H1 (cell line): ENCODE measurements at regions not wholly inside any gene's neighbourhood (a gene's known extent, or its start where the extent isn't known, plus 50 kb on each side); places are given as distances from the start of the nearest gene placed in this dataset.

Experiments used
- CTCF ChIA-PET: fragments of 300-600 bp; sonication (Branson Sonifier 250); formaldehyde crosslinking; loops from one replicate; lab custom pipeline; 2021; ENCODE audit not compliant: partially characterized antibody; lab: Charles Lee
- POLR2A ChIA-PET: fragments of 300-600 bp; sonication (Branson Sonifier 250); formaldehyde crosslinking; loops from one replicate; lab custom pipeline; 2021; ENCODE audit warnings: inconsistent platforms; ENCODE audit not compliant: partially characterized antibody; lab: Charles Lee
- DNase-seq, 2 experiments: peaks; one replicate each; pipeline versions ENCODE4 v3.0.0 to v3.0.0-alpha.2; 2010 to 2022; ENCODE audit warnings: low spot score in 2 of 2, low read depth in 1 of 2, mixed read lengths in 1 of 2
- FAIRE-seq: peaks from 2 replicates; lab custom pipeline; 2011; peaks lifted over from hg19 to GRCh38; lab: Jason Lieb, UNC
- H2AFZ ChIP-seq: 2 replicates; pipeline ENCODE4 v1.8.1; 2012; ENCODE audit warnings: low read length, inconsistent platforms
- H2AK5ac ChIP-seq: 2 replicates; pipeline ENCODE4 v1.6.1; 2013; ENCODE audit warnings: low read depth, low read length
- H2BK120ac ChIP-seq: replicated peaks from 2 replicates; pipeline ENCODE3; 2013; ENCODE audit warnings: low read depth, low read length, inconsistent platforms
- H2BK12ac ChIP-seq: 2 replicates; pipeline ENCODE4 v1.6.1; 2013; ENCODE audit warnings: low read depth, low read length
- H2BK15ac ChIP-seq: 2 replicates; pipeline ENCODE4 v1.6.1; 2013; ENCODE audit warnings: low read length
- H2BK20ac ChIP-seq: 2 replicates; pipeline ENCODE4 v1.6.1; 2013; ENCODE audit warnings: low read length
- H2BK5ac ChIP-seq: 2 replicates; pipeline ENCODE4 v1.6.1; 2013; ENCODE audit warnings: low read depth, low read length
- H3K14ac ChIP-seq: 2 replicates; pipeline ENCODE4 v1.6.1; 2013; ENCODE audit warnings: inconsistent platforms; ENCODE audit not compliant: insufficient read length
- H3K18ac ChIP-seq: 2 replicates; pipeline ENCODE4 v1.6.1; 2013; ENCODE audit warnings: low read length; ENCODE audit errors: extremely low read depth
- H3K23ac ChIP-seq: 2 replicates; pipeline ENCODE4 v1.6.1; 2013; ENCODE audit warnings: inconsistent platforms; ENCODE audit not compliant: insufficient read length
- H3K23me2 ChIP-seq: 2 replicates; pipeline ENCODE4 v1.6.1; 2013; ENCODE audit warnings: low read depth, low read length
- H3K27ac ChIP-seq: 2 replicates; pipeline ENCODE4 v1.6.1; 2011; ENCODE audit warnings: low read depth, low read length, inconsistent platforms
- H3K27me3 ChIP-seq, 4 experiments: replicated peaks in 1 of 4; 1 replicate in 1 of 4; 2 replicates in 3 of 4; pipeline versions ENCODE4 v1.6.1 to v1.8.1; 2011 to 2013; ENCODE audit warnings: low read length in 3 of 4, mild to moderate bottlenecking in 3 of 4, inconsistent platforms in 2 of 4, mixed read lengths in 2 of 4, moderate library complexity in 1 of 4; ENCODE audit not compliant: control insufficient read depth in 3 of 4, insufficient read depth in 3 of 4; ENCODE audit errors: extremely low read depth in 1 of 4
- H3K36me3 ChIP-seq, 4 experiments: 2 replicates each; pipeline versions ENCODE4 v1.6.1 to v1.8.1; 2011 to 2013; ENCODE audit warnings: mild to moderate bottlenecking in 4 of 4, low read length in 3 of 4, moderate library complexity in 2 of 4, control low read depth in 1 of 4, inconsistent platforms in 1 of 4; ENCODE audit not compliant: insufficient read depth in 4 of 4, control insufficient read depth in 2 of 4
- H3K4ac ChIP-seq: replicated peaks from 2 replicates; pipeline ENCODE3; 2013; ENCODE audit warnings: low read length, low read depth, mixed read lengths, inconsistent platforms; ENCODE audit not compliant: insufficient read length
- H3K4me1 ChIP-seq, 4 experiments: replicated peaks in 1 of 4; 1 replicate in 1 of 4; 2 replicates in 3 of 4; pipeline versions ENCODE4 v1.6.1 to v1.8.1; 2011 to 2013; ENCODE audit warnings: low read length in 3 of 4, inconsistent platforms in 2 of 4, mixed read lengths in 1 of 4; ENCODE audit not compliant: insufficient read depth in 4 of 4, control insufficient read depth in 3 of 4
- H3K4me2 ChIP-seq, 2 experiments: 2 replicates each; pipeline versions ENCODE4 v1.6.1 to v1.8.1; 2011 to 2013; ENCODE audit warnings: low read depth in 2 of 2, low read length in 2 of 2, control low read depth in 1 of 2, inconsistent platforms in 1 of 2, mild to moderate bottlenecking in 1 of 2; ENCODE audit not compliant: insufficient read depth in 1 of 2
- H3K4me3 ChIP-seq, 4 experiments: fragments of 200-600, 300-600 bp in 1 of 4; sonication (generic), shearing (Covaris generic), sonication (Bioruptor Twin) in 1 of 4; 2 replicates each; pipeline versions ENCODE4 v1.5.1 to v1.8.1; 2011 to 2016; ENCODE audit warnings: low read length in 4 of 4, low read depth in 3 of 4, control low read depth in 2 of 4, inconsistent platforms in 2 of 4, mild to moderate bottlenecking in 2 of 4, mixed read lengths in 1 of 4, moderate library complexity in 1 of 4; ENCODE audit not compliant: insufficient read depth in 2 of 4; ENCODE audit errors: extremely low read depth in 1 of 4
- H3K56ac ChIP-seq: replicated peaks from 2 replicates; pipeline ENCODE3; 2013; ENCODE audit warnings: low read depth, mild to moderate bottlenecking, mixed read lengths, low read length, inconsistent platforms; ENCODE audit not compliant: insufficient read length
- H3K79me1 ChIP-seq: 2 replicates; pipeline ENCODE4 v1.6.1; 2013; ENCODE audit warnings: low read depth, low read length, control low read depth
- H3K79me2 ChIP-seq, 2 experiments: 2 replicates each; pipeline versions ENCODE4 v1.6.1 to v1.8.1; 2012 to 2013; ENCODE audit warnings: low read length in 2 of 2, mild to moderate bottlenecking in 2 of 2, inconsistent platforms in 1 of 2; ENCODE audit not compliant: insufficient read depth in 2 of 2, control insufficient read depth in 1 of 2
- H3K9ac ChIP-seq, 4 experiments: replicated peaks in 1 of 4; 1 replicate in 1 of 4; 2 replicates in 3 of 4; pipeline versions ENCODE4 v1.6.1 to v1.8.1; 2011 to 2013; ENCODE audit warnings: low read depth in 3 of 4, low read length in 3 of 4, control low read depth in 2 of 4, mild to moderate bottlenecking in 2 of 4, moderate library complexity in 2 of 4, inconsistent platforms in 1 of 4; ENCODE audit errors: extremely low read depth in 1 of 4
- H3K9me3 ChIP-seq, 2 experiments: 2 replicates each; pipeline versions ENCODE4 v1.6.1 to v1.8.1; 2012 to 2013; ENCODE audit warnings: mild to moderate bottlenecking in 2 of 2, moderate library complexity in 2 of 2, control low read depth in 1 of 2, inconsistent platforms in 1 of 2, low read depth in 1 of 2, low read length in 1 of 2, mixed read lengths in 1 of 2; ENCODE audit not compliant: insufficient read depth in 2 of 2
- H4K20me1 ChIP-seq, 2 experiments: replicated peaks in 1 of 2; 2 replicates each; pipeline versions ENCODE3 to v1.8.1; 2011 to 2013; ENCODE audit warnings: inconsistent platforms in 2 of 2, low read length in 2 of 2, mild to moderate bottlenecking in 1 of 2; ENCODE audit not compliant: insufficient read depth in 2 of 2, control insufficient read depth in 1 of 2
- H4K5ac ChIP-seq: 2 replicates; pipeline ENCODE4 v1.6.1; 2013; ENCODE audit warnings: low read length, low read depth, mixed read lengths, inconsistent platforms; ENCODE audit not compliant: insufficient read length
- H4K8ac ChIP-seq: 2 replicates; pipeline ENCODE4 v1.8.0; 2013; ENCODE audit warnings: mild to moderate bottlenecking, moderate library complexity, low read length, inconsistent platforms; ENCODE audit not compliant: insufficient read depth; ENCODE audit errors: extremely low read depth
- H4K91ac ChIP-seq: replicated peaks from 2 replicates; pipeline ENCODE3; 2013; ENCODE audit warnings: low read length, mixed read lengths, inconsistent platforms; ENCODE audit not compliant: insufficient read length
- BCL11A ChIP-seq, 2 experiments: IDR thresholded peaks; one replicate each; pipeline ENCODE4 v1.6.1; 2011; ENCODE audit warnings: low read depth in 2 of 2, low read length in 2 of 2, mild to moderate bottlenecking in 2 of 2
- CHD2 ChIP-seq: IDR thresholded peaks from 2 replicates; pipeline ENCODE4 v1.6.1; 2012; ENCODE audit warnings: low read length, improper control_type of control experiment
- CTCF ChIP-seq, 3 experiments: IDR thresholded peaks; 1 replicate in 2 of 3; 2 replicates in 1 of 3; pipeline versions ENCODE4 v1.5.1 to v1.6.1; 2011; ENCODE audit warnings: low read length in 3 of 3, mild to moderate bottlenecking in 3 of 3, inconsistent platforms in 2 of 3, low read depth in 1 of 3, moderate library complexity in 1 of 3; ENCODE audit not compliant: insufficient read depth in 1 of 3; ENCODE audit errors: control extremely low read depth in 1 of 3
- HDAC2 ChIP-seq, 2 experiments: fragments of 300-600 bp in 1 of 2; sonication (generic) in 1 of 2; IDR thresholded peaks; 2 replicates each; pipeline ENCODE4 v1.6.1; 2011 to 2012; ENCODE audit warnings: low read depth in 2 of 2, low read length in 2 of 2, mild to moderate bottlenecking in 2 of 2, moderate library complexity in 2 of 2, borderline replicate concordance in 1 of 2, inconsistent platforms in 1 of 2
- KDM1A ChIP-seq: fragments of 200-600, 300-600 bp; sonication (generic); IDR thresholded peaks from 2 replicates; pipeline ENCODE4 v1.7.1; 2016; ENCODE audit warnings: mild to moderate bottlenecking, low read length, borderline replicate concordance
- POLR2AphosphoS5 ChIP-seq: IDR thresholded peaks from 2 replicates; pipeline ENCODE4 v1.6.1; 2011; ENCODE audit warnings: low read depth, low read length
- RNF2 ChIP-seq: fragments of 200-900, 300-1000 bp; sonication (generic); IDR thresholded peaks from 2 replicates; pipeline ENCODE4 v1.7.1; 2016; ENCODE audit warnings: borderline replicate concordance, low read depth, mild to moderate bottlenecking, antibody characterized with exemption, low read length; ENCODE audit not compliant: poor library complexity, severe bottlenecking; ENCODE audit errors: missing control alignments
- TCF12 ChIP-seq: IDR thresholded peaks from 2 replicates; pipeline ENCODE4 v1.6.1; 2011; ENCODE audit warnings: low read depth, mild to moderate bottlenecking, low read length
- TEAD4 ChIP-seq: IDR thresholded peaks from 2 replicates; pipeline ENCODE4 v1.6.1; 2012; ENCODE audit warnings: low read depth, low read length, inconsistent platforms, mixed read lengths
- WGBS, 2 experiments: shearing (Covaris generic) in 1 of 2; methylation state at CpG; one replicate each; pipeline versions ENCODE4 v1.1.6 to v1.1.7; 2013 to 2015; ENCODE audit warnings: low lambda C conversion rate in 2 of 2, mixed read lengths in 2 of 2, inconsistent platforms in 1 of 2, low coverage in 1 of 2, missing lambda C conversion rate in 1 of 2; ENCODE audit not compliant: insufficient replicate concordance in 2 of 2, insufficient coverage in 1 of 2, insufficient read length in 1 of 2; ENCODE audit errors: extremely low coverage in 1 of 2, missing lambda C conversion rate in 1 of 2; 5-methylcytosine and 5-hydroxymethylcytosine counted together

- H3K79me1 ChIP-seq: no peaks in the 10 kb centered on the region
- WGBS, 2 experiments: 8% methylated on average over 6 of the region's 6 CpGs; no CpG with 5 or more reads in 1 of the 2 experiments
- no peak overlapping the region for H3K9ac ChIP-seq
- FAIRE-seq (peak; percentile 98), DNase-seq (peak in 1 of 2 experiments; percentile 75)
- no peak overlapping the region for H3K23ac ChIP-seq
- ChIA-PET POLR2A (no interaction called here), CTCF (interaction anchor here (0.9 kb wide), 1 partner anchor 26 kb away, joined by 3 read pairs; no protein-coding TSS in a partner anchor)
- no peak overlapping the region for H4K8ac ChIP-seq
- no peaks in the 10 kb centered on the region for H3K9me3 ChIP-seq
- peak overlapping the region; percentile 29 to 51; a peak in 3 of 4 replicates for H3K4me2 ChIP-seq
- no peak overlapping the region for H3K14ac ChIP-seq
- H3K36me3 ChIP-seq: 0 out of 8 replicates have a peak, but pooled peaks cover 0 to under 1% (median 0%) of the 10 kb centered on the region in 4 experiments
- H2BK15ac ChIP-seq: no peak overlapping the region
- H3K79me2 ChIP-seq: no peaks in the 10 kb centered on the region
- no peak overlapping the region for H2BK5ac ChIP-seq
- H3K4me3 ChIP-seq: peak overlapping the region in 1 of 4 experiments; percentile 40; a peak in 2 of 8 replicates
- no peak overlapping the region for H2AK5ac ChIP-seq
- no peak overlapping the region for H4K91ac ChIP-seq
- H3K18ac ChIP-seq: no peak overlapping the region
- no peak overlapping the region for H3K4ac ChIP-seq
- H4K20me1 ChIP-seq: peaks cover 0 to 1% of the 10 kb centered on the region in 2 experiments
- H3K56ac ChIP-seq: no peak overlapping the region
- H3K27me3 ChIP-seq: peaks cover 13 to 68% (median 43%) of the 10 kb centered on the region in 4 experiments
- H2BK120ac ChIP-seq: no peak overlapping the region
- H2BK12ac ChIP-seq: no peak overlapping the region; the same call in 1 of the 2 replicates
- H3K4me1 ChIP-seq: peaks cover 5 to 16% (median 9%) of the 10 kb centered on the region in 4 experiments; a peak in 6 of 7 replicates
- no peaks in the 10 kb centered on the region for H3K23me2 ChIP-seq
- no peak overlapping the region for H3K27ac ChIP-seq
- H2BK20ac ChIP-seq: no peak overlapping the region
- no peak overlapping the region for H2AFZ ChIP-seq
- H4K5ac ChIP-seq: no peak overlapping the region
- TF ChIP-seq BCL11A (IDR thresholded peaks at IDR 0.05; ENCODE audit: low read depth in 2 of 2, low read length in 2 of 2): peak; percentile 62 to 80
- TF ChIP-seq RNF2: no peak
- TF ChIP-seq HDAC2 (IDR thresholded peaks at IDR 0.05; ENCODE audit: borderline replicate concordance in 1 of 2, low read depth in 2 of 2, low read length in 2 of 2): peak; percentile 61 to 74; a peak in 1 of 4 replicates
- TF ChIP-seq CHD2: peak; percentile 37; the same call in 1 of the 2 replicates
- no peak for TF ChIP-seq CTCF (IDR thresholded peaks at IDR 0.05; ENCODE audit: control extremely low read depth in 1 of 3, insufficient read depth in 1 of 3, low read depth in 1 of 3, low read length in 3 of 3)
- peak; percentile 99 for TF ChIP-seq TCF12
- TF ChIP-seq KDM1A: peak; percentile 49; the same call in 1 of the 2 replicates
- peak; percentile 77 for TF ChIP-seq TEAD4
- peak; percentile 94 for TF ChIP-seq POLR2AphosphoS5
Observed at GRCh38 chr14:87149583-87150354, 843.2 kb downstream of the GALC start.
